ENCODE measurements at regions not wholly inside any gene's neighbourhood (a gene's known extent, or its start where the extent isn't known, plus 50 kb on each side); places are given as distances from the start of the nearest gene placed in this dataset.

DNA sequence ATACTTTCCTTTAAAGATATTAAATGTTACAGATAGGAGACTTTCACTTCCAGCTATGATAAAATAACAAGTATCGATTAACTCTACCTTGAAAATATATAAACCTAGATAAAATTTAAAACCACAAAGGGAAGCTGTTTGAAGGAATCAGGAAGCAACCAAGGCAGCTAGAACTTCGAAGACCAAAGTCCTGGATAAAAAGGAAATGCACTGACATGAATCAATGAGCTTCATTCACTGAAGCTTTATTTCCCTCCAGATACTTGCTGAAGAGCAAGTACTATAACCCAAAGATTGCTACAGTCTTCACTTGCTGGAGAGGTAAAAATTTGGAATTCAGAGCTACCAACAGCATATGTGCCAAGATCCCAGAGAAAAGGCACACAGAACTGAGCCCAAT, 144.1 kb downstream of the PIK3R1 start:
- no peaks in the 10 kb centered on the region for H3K4me1 ChIP-seq
- TF ChIP-seq EP300 (IDR thresholded peaks at IDR 0.05) (no peak), POLR2AphosphoS5 (IDR thresholded peaks at IDR 0.05) (no peak), POLR2A (IDR thresholded peaks at IDR 0.05; ENCODE audit: low read depth) (no peak)
- TF ChIP-seq, protein P1, sequence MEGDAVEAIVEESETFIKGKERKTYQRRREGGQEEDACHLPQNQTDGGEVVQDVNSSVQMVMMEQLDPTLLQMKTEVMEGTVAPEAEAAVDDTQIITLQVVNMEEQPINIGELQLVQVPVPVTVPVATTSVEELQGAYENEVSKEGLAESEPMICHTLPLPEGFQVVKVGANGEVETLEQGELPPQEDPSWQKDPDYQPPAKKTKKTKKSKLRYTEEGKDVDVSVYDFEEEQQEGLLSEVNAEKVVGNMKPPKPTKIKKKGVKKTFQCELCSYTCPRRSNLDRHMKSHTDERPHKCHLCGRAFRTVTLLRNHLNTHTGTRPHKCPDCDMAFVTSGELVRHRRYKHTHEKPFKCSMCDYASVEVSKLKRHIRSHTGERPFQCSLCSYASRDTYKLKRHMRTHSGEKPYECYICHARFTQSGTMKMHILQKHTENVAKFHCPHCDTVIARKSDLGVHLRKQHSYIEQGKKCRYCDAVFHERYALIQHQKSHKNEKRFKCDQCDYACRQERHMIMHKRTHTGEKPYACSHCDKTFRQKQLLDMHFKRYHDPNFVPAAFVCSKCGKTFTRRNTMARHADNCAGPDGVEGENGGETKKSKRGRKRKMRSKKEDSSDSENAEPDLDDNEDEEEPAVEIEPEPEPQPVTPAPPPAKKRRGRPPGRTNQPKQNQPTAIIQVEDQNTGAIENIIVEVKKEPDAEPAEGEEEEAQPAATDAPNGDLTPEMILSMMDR (IDR thresholded peaks at IDR 0.05) = no peak
- H3K9me3 ChIP-seq = no peaks in the 10 kb centered on the region
- no peak for DNase-seq (ENCODE audit: extremely low spot score)
- no peaks in the 10 kb centered on the region for H3K36me3 ChIP-seq
- 72% methylated on average over 2 of the region's 2 CpGs for WGBS
- H3K27me3 ChIP-seq = no peaks in the 10 kb centered on the region
- no peak overlapping the region for H3K27ac ChIP-seq (replicated peaks in 1 of 4)
- H3K4me3 ChIP-seq = no peak overlapping the region
- intact Hi-C loops (cut with DNase I) = no loop called here

DNA sequence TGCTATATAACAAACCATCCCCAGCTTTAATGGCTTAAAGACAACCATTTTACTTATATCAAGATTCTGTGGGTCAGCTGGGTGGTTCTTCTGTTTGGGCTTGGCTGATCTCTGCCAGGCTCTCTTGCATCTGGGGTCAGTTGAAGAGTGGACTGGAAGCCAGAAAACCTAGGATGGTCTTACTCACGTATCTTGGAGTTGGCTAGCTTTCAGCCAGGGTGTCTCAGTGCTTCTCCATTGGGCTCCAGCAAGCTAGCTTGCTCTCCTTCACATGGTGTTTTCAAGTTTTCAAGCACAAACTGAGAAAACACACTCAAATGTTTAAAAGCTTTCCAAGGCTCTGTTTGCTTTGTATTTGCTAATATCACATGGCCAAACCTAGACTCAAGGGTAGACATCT, 146.8 kb downstream of the PIK3R1 start:
- H3K27ac ChIP-seq (replicated peaks in 1 of 4) = no peak overlapping the region
- no peaks in the 10 kb centered on the region for H3K4me1 ChIP-seq
- H3K36me3 ChIP-seq = no peaks in the 10 kb centered on the region
- TF ChIP-seq, protein P1 (IDR thresholded peaks at IDR 0.05) = no peak
- TF ChIP-seq EP300 (IDR thresholded peaks at IDR 0.05) (no peak), POLR2AphosphoS5 (IDR thresholded peaks at IDR 0.05) (no peak)
- WGBS = 91% methylated on average over 1 of the region's 1 CpG
- H3K4me3 ChIP-seq = no peak overlapping the region
- H3K9me3 ChIP-seq = no peaks in the 10 kb centered on the region
- no peaks in the 10 kb centered on the region for H3K27me3 ChIP-seq
- intact Hi-C loops (cut with DNase I) = no loop called here
- DNase-seq (ENCODE audit: extremely low spot score) = peak; percentile 64

DNA sequence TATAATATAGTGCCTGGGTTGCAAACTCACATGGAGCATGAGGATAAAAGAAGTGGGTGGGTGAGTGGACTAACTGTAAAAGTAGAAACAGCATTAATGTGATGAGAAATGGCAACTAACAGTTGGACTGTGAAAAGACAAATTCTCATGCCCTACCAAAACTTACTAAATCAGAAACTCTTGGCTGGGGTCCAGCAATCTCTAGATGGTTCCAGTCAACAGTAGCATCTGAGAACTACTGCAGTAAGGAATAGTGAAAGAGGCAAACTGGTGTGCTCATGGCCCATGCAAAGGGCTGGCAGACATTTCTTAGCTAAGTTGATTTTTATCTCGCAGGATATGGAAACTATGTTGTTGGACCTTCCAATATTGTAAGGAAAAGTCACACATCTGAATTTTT, 150.3 kb downstream of the PIK3R1 start:
- intact Hi-C loops (cut with DNase I) = no loop called here
- WGBS = 100% methylated on average over 1 of the region's 1 CpG
- Histone ChIP-seq H3K4me3 (no peak overlapping the region), H3K4me1 (no peaks in the 10 kb centered on the region), H3K27me3 (no peaks in the 10 kb centered on the region), H3K27ac (replicated peaks in 1 of 4) (no peak overlapping the region), H3K9me3 (no peaks in the 10 kb centered on the region), H3K36me3 (no peaks in the 10 kb centered on the region)
- TF ChIP-seq POLR2AphosphoS5 (IDR thresholded peaks at IDR 0.05) (no peak), EP300 (IDR thresholded peaks at IDR 0.05) (no peak), POLR2A (IDR thresholded peaks at IDR 0.05; ENCODE audit: low read depth) (no peak)
- TF ChIP-seq, protein P1 (IDR thresholded peaks at IDR 0.05) = no peak
- DNase-seq (ENCODE audit: extremely low spot score) = peak; percentile 26

DNA sequence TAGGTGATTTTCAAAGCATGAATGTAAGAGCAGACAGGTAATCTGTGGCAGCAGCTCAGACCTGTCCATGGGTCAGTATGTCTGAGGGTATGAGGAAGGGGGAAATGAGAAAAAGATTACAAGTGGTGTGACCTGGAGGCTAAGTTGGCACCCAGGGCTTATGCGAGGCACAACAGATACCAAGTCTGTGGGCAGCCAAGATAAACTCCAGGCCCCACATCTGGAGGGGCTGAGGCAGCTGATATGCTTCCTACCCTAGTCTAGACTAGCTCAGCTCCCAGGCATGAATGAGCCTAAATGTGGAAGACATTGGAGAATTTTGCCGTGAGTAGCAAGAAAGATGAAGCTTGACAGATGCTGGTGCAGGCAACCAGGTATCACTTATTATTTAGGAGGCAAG, 151.7 kb downstream of the PIK3R1 start:
- no peaks in the 10 kb centered on the region for H3K4me1 ChIP-seq
- H3K4me3 ChIP-seq = no peak overlapping the region
- 88% methylated on average over 2 of the region's 2 CpGs for WGBS
- intact Hi-C loops (cut with DNase I) = no loop called here
- DNase-seq (ENCODE audit: extremely low spot score) = peak; percentile 68
- no peaks in the 10 kb centered on the region for H3K9me3 ChIP-seq
- H3K36me3 ChIP-seq = no peaks in the 10 kb centered on the region
- no peak for TF ChIP-seq EP300 (IDR thresholded peaks at IDR 0.05)
- TF ChIP-seq, protein P1 (IDR thresholded peaks at IDR 0.05) = no peak
- no peak for TF ChIP-seq POLR2AphosphoS5 (IDR thresholded peaks at IDR 0.05)
- TF ChIP-seq POLR2A (IDR thresholded peaks at IDR 0.05; ENCODE audit: low read depth) = no peak
- no peak overlapping the region for H3K27ac ChIP-seq (replicated peaks in 1 of 4)
- H3K27me3 ChIP-seq = no peaks in the 10 kb centered on the region

DNA sequence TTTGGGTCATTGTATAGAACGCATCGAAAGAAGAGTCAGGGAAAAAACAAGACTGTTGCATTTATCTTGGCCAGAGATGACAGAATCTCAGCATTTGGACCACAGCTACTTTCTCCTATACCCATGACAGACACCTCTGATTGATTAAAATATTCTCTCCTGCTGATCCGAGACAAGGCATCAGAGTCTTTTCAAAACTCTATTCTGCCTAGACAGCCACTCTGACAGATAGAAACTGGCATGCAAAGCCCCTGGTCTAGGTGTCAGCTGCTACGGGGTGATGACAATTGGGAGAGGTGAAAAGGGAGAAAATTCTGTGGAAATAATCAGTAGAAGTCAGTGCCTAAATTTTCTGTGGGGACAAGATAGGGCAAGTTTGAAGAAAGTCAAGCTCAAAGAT, 152.2 kb downstream of the PIK3R1 start:
- H3K36me3 ChIP-seq = no peaks in the 10 kb centered on the region
- DNase-seq (ENCODE audit: extremely low spot score) = peak; percentile 60
- TF ChIP-seq POLR2A (IDR thresholded peaks at IDR 0.05; ENCODE audit: low read depth) (no peak), EP300 (IDR thresholded peaks at IDR 0.05) (no peak), POLR2AphosphoS5 (IDR thresholded peaks at IDR 0.05) (no peak)
- TF ChIP-seq, protein P1 (IDR thresholded peaks at IDR 0.05) = no peak
- no peak overlapping the region for H3K27ac ChIP-seq (replicated peaks in 1 of 4)
- H3K4me1 ChIP-seq = no peaks in the 10 kb centered on the region
- H3K4me3 ChIP-seq = no peak overlapping the region
- no peaks in the 10 kb centered on the region for H3K27me3 ChIP-seq
- WGBS = 89% methylated on average over 4 of the region's 4 CpGs
- intact Hi-C loops (cut with DNase I) = no loop called here
- H3K9me3 ChIP-seq = no peaks in the 10 kb centered on the region
